ENCODE measurements at regions not wholly inside any gene's neighbourhood (a gene's known extent, or its start where the extent isn't known, plus 50 kb on each side); places are given as distances from the start of the nearest gene placed in this dataset.
"Not testable (repeated sequence)": the region's sequence is repeated elsewhere in the genome, so short reads cannot be mapped to it uniquely, and the experiment has no call there.

GRCh38 chr22:19661156-19661555, 53.1 kb upstream of the SEPTIN5 start:
- Histone ChIP-seq H3K36me3 (ENCODE audit: low read depth, low read length) (no peaks in the 10 kb centered on the region), H2AFZ (ENCODE audit: low read length) (no peak overlapping the region), H3K4me1 (ENCODE audit: insufficient read depth, low read length) (no peaks in the 10 kb centered on the region), H3F3A (ENCODE audit: low read length, unreplicated experiment) (no peaks in the 10 kb centered on the region), H3K4me3 (ENCODE audit: low read length) (no peak overlapping the region), H3K9me2 (replicated peaks; ENCODE audit: low read length) (no peaks in the 10 kb centered on the region), H3K9ac (ENCODE audit: low read length) (no peak overlapping the region), H3K9me3 (ENCODE audit: low read length) (no peaks in the 10 kb centered on the region), H3K27ac (ENCODE audit: low read length) (no peak overlapping the region), H4K20me1 (ENCODE audit: low read length) (no peaks in the 10 kb centered on the region), H3K79me2 (ENCODE audit: low read length) (no peaks in the 10 kb centered on the region), H3K4me2 (ENCODE audit: low read length) (no peak overlapping the region), H3K27me3 (ENCODE audit: low read length) (no peaks in the 10 kb centered on the region)
- no peak for DNase-seq
- no TSS peak for BruUV-seq (replicated peaks)
- intact Hi-C loops (cut with micrococcal nuclease) = no loop called here
- POLR2A ChIA-PET (ENCODE audit: unreplicated experiment) = no interaction called here
- CTCF ChIA-PET = no interaction called here
- TF ChIP-seq CTCF (conservative IDR thresholded peaks at IDR 0.05; ENCODE audit: low read depth, low read length) = no peak
- no peak for TF ChIP-seq EZH2 (IDR thresholded peaks at IDR 0.05; ENCODE audit: low read length, unreplicated experiment)
- TF ChIP-seq EZH2phosphoT487 (IDR thresholded peaks at IDR 0.05; ENCODE audit: borderline replicate concordance, low read length) = no peak
- no peak for ATAC-seq

- H3K27ac ChIP-seq (ENCODE audit: low read length); H3K4me1 ChIP-seq (ENCODE audit: insufficient read depth, low read length); ATAC-seq; intact Hi-C loops (cut with micrococcal nuclease); DNase-seq; H3K27me3 ChIP-seq (ENCODE audit: low read length); H3K4me3 ChIP-seq (ENCODE audit: low read length); H3K9ac ChIP-seq (ENCODE audit: low read length); H2AFZ ChIP-seq (ENCODE audit: low read length); H3K79me2 ChIP-seq (ENCODE audit: low read length); H3K4me2 ChIP-seq (ENCODE audit: low read length); H3K9me3 ChIP-seq (ENCODE audit: low read length); H3K9me2 ChIP-seq (replicated peaks; ENCODE audit: low read length); POLR2A ChIA-PET (ENCODE audit: unreplicated experiment); H3F3A ChIP-seq (ENCODE audit: low read length, unreplicated experiment); H4K20me1 ChIP-seq (ENCODE audit: low read length); H3K36me3 ChIP-seq (ENCODE audit: low read depth, low read length); BruUV-seq (replicated peaks): not testable (repeated sequence)
- CTCF ChIA-PET = interaction anchor here (0.7 kb wide), 1 partner anchor 30 kb away, joined by 6 read pairs; no protein-coding TSS in a partner anchor
Observed at GRCh38 chr22:19662049-19662684, 52.1 kb upstream of the SEPTIN5 start.

GRCh38 chr22:19663286-19663815, 51.0 kb upstream of the SEPTIN5 start:
- H3K36me3 ChIP-seq (ENCODE audit: low read depth, low read length) = no peaks in the 10 kb centered on the region
- H3K4me3 ChIP-seq (ENCODE audit: low read length) = no peak overlapping the region
- no peak overlapping the region for H3K4me2 ChIP-seq (ENCODE audit: low read length)
- no peaks in the 10 kb centered on the region for H3F3A ChIP-seq (ENCODE audit: low read length, unreplicated experiment)
- 0 out of 2 replicates have a peak overlapping the region, but pooled peaks have one; percentile 38 for H2AFZ ChIP-seq (ENCODE audit: low read length)
- no peaks in the 10 kb centered on the region for H3K4me1 ChIP-seq (ENCODE audit: insufficient read depth, low read length)
- H3K27ac ChIP-seq (ENCODE audit: low read length) = no peak overlapping the region
- H3K9me3 ChIP-seq (ENCODE audit: low read length) = no peaks in the 10 kb centered on the region
- TF ChIP-seq CTCF (conservative IDR thresholded peaks at IDR 0.05; ENCODE audit: low read depth, low read length) = no peak
- no peak for TF ChIP-seq EZH2 (IDR thresholded peaks at IDR 0.05; ENCODE audit: low read length, unreplicated experiment)
- TF ChIP-seq EZH2phosphoT487 (IDR thresholded peaks at IDR 0.05; ENCODE audit: borderline replicate concordance, low read length) = no peak
- ChIA-PET CTCF (interaction anchor here (0.7 kb wide), 1 partner anchor 26 kb away, joined by 4 read pairs; no protein-coding TSS in a partner anchor), POLR2A (ENCODE audit: unreplicated experiment) (no interaction called here)
- no peaks in the 10 kb centered on the region for H3K79me2 ChIP-seq (ENCODE audit: low read length)
- intact Hi-C loops (cut with micrococcal nuclease) = no loop called here
- H4K20me1 ChIP-seq (ENCODE audit: low read length) = no peaks in the 10 kb centered on the region
- H3K27me3 ChIP-seq (ENCODE audit: low read length) = no peaks in the 10 kb centered on the region
- H3K9ac ChIP-seq (ENCODE audit: low read length) = no peak overlapping the region
- BruUV-seq (replicated peaks) = no TSS peak
- ATAC-seq (peak; percentile 51; the same call in 1 of the 2 replicates), DNase-seq (peak; percentile 30)
- no peaks in the 10 kb centered on the region for H3K9me2 ChIP-seq (replicated peaks; ENCODE audit: low read length)
